NCI-H1417 treated with DMSO at 0.1 percent for 48 hours (cell line): ENCODE measurements at regions not wholly inside any gene's neighbourhood (a gene's known extent, or its start where the extent isn't known, plus 50 kb on each side); places are given as distances from the start of the nearest gene placed in this dataset.
"Not testable (repeated sequence)": the region's sequence is repeated elsewhere in the genome, so short reads cannot be mapped to it uniquely, and the experiment has no call there.

Source experiments
- DNase-seq: peaks from one replicate; lab custom pipeline; 2025; lab: John Stamatoyannopoulos, UW

DNA sequence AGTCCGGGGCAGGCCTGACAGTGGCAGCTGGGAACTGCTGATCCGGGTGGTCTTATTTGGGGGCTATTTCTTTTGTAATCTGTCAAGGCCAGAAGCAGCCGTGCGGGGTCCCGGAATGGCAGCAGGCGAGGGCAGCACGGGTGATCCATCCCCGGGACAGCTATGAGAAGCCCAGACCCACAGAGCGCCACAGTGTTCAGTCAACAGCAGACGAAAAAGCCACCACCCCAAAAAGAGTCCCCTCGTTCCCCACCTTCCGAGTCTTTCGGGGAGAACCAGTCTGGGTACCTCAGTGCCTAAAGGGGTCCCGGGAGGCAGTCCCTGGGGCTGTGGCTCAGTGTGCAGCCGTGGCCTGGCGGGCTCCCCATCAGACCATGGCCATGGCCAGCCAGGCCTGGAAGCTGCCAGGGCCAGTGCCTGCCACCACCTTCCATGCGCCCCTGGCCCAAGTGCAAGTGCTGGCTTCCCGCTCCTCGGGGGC, 125.1 kb upstream of the KCTD7 start:
- no peak for DNase-seq

DNA sequence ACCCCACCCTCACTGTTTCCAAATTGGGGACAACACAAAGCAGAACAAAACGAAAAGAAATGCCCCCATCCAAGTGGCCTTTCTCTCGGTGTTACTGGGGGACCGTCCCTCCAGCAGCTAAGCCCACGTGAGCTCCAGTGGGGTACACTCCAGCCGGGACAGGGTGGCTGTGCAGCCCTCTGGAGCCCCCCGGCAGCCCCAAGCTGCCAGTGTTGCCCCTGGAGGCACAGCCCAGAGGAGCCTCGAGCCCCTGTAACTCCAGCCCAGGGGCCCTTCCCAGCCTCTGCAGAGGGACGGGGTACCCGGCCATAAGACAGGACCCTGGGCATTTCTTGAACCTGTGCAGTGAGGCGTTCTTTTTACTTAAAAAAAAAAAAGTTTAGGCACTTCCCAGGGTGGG, 124.5 kb upstream of the KCTD7 start:
- no peak for DNase-seq

DNA sequence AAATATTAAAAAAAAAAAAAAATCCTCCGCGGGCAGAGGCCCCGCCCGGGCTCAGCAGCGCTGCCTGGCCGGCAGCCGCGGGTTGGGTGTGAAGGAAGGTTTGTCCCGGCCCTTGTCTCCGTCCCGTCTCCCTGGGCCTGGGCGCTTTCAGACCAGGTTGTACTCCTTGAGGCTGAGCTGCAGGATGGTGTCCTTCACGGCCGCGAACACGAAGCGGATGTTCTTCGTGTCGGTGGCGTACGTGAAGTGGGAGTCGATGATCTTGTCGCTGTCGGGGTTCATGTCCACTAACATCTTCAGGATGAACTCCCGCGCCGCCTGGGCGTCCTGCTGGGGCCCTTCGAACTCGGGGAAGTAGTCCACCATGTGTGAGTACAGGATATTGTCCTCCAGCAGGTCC, 123.7 kb upstream of the KCTD7 start:
- DNase-seq = no peak

DNA sequence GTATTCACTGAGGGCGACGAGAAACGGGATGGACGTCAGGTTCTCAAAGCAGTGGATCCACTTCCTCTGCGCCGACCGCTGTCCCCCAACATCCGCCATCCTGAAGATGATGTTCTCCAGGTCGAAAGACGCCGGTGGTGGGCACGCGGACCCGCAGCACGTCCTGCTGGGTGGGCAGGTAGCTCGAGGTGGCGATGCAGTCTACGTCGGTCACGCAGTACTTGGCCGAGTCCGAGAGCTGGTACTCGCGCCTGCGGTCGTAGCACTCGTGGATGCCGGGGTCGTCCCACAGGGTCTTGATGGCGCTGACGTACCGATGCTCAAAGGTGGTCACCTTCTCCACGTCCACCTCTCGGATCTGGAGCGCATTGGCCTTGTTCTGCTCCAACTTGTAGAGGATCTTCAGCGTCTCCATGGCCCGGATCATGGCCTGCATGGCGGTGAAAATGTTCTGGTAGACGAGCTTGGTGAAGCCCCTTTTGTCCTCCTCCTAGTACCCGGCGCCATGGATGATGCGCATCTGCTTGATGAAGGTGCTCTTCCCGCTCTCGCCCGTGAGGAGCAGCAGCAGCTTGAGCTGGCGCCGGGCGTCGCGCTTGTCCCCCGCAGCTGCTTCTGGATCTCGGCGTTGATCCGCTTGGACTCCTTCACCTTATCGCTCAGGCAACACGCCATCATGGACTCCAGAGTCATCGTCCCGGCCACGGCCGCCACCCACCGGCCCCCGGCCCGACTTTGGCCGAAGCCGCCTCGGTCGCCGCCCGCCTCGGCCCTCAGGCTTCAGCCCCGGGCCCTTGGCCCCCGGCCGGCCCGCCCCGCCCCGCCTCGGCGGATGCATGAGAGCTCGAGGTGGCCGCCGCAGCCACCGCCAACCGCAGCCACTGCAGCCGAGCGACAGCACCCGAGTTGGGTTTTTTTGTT, 122.9 kb upstream of the KCTD7 start:
- DNase-seq = no peak

DNA sequence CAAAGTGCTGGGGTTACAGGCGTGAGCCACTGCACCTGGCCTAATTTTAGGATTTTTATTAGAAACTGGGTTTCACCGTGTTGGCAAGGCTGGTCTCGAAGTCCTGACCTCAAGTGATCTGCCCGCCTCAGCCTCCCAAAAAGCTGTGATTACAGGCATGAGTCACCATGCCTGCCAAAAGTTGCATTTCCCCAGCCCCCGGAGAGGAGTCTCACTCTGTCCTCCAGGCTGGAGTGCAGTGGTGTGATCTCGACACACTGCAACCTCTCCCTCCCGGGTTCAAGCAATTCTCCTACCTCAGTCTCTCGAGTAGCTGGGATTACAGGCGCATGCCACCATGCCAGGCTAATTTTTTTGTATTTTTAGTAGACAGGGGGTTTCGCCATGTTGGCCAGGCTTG, 122.0 kb upstream of the KCTD7 start:
- not testable (repeated sequence) for DNase-seq

DNA sequence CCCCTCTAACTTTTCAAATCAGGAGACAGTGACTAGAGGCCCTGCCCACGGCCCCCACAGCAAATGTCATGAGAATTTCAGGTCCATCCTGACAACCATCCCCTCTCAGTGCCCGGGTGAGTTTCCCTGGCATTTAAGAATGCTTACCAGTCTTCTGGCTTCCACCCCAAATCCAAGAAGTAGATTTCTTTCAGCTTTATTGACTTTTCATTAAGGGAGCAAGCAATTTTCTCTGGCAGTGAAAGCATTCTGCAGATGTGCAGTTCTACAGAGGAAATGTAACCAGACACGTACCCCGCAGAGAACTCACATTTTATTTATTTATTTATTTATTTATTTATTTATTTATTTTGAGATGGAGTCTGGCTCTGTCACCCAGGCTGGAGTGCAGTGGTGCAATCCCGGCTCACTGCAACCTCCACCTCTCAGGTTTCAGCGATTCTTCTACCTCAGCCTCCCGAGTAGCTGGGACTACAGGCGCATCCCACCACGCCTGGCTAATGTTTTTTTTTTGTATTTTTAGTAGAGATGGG, 120.9 kb upstream of the KCTD7 start:
- no peak for DNase-seq

DNA sequence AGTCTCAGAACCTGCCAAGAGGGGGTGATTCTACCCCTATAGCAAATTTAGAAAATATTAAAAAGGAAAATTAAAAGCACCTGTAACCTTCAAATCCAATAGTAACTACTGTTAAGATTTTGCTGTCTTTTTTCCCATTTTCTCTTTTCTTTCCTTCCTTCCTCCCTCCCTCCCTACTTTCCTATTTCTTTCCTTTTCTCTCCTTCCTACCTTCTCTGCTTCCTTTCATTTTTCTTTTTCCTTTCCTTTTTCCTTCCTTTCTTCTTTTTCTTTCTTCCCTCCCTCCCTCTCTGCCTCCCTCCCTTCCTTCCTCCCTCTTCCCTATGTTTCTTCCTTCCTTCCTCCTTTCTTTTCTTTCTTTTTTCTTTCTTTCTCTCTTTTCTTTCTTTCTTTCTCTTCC, 120.2 kb upstream of the KCTD7 start:
- DNase-seq = no peak

DNA sequence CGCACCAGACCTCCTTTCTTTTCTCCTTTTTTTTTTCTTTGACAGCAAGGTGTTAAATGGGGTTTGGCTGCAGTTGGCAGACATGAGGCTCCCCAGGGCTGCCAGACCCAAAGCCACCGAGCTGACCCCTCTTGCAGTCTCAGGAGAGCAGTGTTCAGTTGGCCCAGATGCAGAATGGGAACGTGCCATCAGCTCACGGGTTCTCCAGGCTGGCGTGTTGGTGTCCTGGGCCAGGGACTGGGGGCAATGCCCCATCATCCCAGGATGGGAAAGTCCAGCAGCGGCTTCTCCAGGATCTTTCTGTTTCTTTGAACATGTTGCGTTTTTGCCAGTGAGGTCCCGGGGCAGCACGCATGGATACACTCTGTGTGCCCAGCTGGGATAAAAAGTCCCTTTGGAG, 114.6 kb upstream of the KCTD7 start:
- DNase-seq = no peak

DNA sequence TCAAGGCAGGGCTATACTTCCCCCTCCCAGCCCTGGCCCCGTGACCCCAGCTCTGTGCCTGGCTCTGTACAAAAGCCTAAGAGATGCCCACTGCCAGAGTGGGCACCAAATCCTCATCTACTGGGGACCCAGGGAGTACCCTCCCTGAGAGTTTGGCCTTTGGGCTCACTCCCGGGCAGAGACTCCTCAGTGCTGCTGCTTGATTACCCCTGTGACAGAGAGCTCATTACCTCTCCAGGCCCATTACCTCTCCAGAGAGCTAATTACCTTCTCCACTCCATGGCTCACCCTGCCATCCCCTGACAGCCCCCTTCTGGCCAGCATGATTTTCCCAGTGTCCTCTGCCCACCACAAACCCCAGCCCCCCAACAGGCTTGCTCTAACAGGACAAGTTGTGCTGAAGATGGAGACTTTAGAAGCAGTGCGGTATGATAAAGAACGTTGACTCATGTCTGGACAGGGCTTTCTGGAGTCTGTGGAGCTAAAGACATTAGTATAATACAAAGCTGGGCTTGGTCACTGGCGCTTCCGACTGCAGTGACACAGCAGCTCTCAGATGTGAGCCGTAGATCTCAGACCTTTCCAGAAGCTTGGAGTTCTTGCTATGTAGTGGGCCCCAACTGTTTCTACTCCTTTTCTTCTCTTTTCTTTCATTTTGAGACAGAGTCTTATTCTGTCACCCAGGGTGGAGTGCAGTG, 111.3 kb upstream of the KCTD7 start:
- DNase-seq = no peak

DNA sequence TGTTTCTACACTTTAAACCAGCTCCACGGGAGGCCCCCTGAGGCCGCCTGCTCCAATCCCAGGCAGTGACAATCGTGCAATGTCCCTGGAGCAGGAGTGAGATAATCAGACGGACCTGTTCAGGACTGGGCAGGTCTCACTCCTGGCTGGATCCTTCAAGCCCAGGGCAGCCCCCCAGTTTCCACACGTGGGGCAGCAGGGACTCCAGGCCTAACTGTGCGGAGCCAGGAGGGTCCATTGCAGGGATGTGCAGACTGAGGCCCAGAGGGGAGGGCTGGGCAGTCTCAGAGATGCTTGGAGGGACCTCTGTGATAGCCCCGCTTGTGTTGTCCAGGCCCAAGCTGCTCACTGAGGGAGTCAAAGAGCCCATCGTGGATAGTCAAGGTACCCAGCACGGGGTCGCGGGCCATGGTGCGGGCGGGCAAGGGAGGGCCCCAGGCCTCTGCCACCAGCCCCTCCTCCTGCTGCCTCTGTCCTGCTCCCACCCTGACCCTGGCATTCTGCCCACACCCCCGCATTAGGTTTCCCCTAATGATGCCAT, 110.5 kb upstream of the KCTD7 start:
- DNase-seq = no peak

DNA sequence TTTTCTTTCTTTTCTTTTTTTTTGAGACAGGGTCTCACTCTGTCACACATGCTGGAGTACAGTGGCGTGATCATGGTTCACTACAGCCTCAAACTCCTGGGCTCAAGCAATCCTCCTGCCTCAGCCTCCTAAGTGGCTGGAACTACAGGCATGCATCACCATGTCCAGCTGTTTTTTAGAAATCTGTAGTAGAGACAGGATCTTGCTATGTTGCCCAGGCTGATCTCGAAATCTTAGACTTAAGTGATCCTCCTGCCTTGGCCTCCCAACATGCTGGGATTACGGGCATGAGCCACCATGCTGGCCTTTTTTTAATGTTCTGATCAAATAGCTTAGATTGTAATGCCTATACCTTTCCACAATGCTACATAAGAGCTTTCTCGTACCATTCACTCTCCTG, 107.0 kb upstream of the KCTD7 start:
- no peak for DNase-seq

DNA sequence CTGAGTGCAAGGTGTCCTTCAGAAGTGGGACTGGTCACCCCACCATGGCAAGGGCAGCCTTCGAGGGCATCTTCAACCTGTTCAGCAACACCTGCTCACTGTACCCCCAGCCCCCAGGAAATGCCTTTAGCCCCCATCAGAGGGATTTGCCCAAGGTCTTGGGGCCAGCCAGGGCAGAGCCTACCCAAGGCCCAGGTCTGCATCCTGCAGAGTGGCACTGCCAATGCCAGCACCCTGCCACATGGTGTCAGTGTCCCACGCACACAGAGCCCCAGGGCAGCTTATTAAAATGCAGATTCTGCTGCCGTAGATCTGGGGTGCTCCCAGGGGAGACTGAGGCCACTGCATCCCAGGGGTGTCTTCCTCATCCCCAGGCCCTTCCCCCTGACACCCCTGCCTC, 106.2 kb upstream of the KCTD7 start:
- DNase-seq = no peak

DNA sequence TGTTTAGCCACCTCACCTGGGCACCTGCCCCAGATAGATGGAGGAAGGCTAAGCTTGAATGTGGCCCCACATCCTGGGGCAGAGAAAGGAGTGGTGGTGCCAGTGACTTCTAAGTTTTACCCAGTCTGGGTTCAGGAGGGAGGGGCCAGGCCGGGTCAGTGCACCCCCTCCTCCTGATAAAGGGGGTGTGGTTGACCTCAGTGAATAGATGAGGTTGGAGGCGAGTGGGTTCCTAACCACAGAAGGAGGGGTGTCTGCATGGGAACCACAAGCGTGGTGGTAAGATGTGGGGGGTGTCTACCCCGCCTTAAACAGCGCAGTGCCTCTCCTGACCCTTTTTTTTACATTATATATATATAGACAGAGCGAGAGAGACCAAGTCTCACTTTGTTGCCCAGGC, 105.3 kb upstream of the KCTD7 start:
- no peak for DNase-seq

DNA sequence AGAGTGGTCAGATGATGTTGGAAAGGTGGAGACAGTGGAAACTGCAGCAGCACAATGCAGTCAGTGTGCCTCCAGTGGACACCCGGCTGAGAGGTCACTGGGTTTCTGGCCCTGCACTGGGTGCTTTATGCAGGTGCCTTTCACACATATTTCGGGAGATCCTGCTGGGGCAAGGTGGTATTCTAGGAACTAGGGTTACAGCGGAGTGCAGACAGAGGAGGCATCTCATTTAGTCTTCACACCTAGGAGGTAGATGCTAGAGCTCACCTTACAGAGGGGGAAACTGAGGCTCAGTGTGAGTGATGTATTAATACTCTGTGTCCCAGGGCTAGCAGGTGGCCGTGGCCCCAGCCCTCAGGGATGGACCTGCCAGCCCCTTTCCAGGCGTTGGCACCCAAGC, 103.9 kb upstream of the KCTD7 start:
- no peak for DNase-seq

DNA sequence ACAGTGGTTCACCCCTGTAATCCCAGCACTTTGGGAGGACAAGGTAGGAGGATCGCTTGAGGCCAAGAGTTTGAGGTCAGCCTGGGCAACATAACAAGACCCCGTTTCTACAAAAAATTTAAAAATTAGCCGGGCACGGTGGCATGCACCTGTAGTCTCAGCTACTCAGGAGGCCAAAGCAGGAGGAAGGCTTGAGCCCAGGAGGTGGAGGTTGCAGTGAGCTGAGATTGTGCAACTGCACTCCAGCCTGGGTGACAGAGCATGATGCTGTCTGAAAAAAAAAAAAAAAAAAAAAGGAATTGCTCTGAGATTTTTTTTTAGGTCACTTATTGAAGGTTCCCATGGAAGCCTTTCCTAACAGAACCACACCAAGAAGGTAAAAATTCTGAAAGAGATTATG, 101.9 kb upstream of the KCTD7 start:
- DNase-seq = not testable (repeated sequence)

DNA sequence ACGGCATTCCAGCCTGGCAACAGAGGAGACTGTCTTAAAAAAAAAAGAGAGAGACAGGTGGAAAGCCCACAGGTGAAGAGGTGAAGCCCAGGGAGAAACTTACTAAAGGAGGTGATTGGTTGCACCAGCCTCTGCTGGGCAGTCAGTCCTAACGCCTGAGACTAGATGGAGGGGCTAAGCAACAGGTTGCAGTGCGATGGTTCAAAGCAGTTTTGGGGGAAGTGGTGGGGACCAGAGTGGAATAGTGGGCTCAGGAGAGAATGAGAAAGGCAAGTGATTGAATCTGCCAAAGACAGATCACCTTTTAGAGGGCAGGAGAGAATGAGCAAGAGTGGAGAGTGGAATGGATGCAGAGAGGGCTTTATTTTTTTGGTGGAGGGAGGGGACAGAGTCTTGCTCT, 100.0 kb upstream of the KCTD7 start:
- no peak for DNase-seq

DNA sequence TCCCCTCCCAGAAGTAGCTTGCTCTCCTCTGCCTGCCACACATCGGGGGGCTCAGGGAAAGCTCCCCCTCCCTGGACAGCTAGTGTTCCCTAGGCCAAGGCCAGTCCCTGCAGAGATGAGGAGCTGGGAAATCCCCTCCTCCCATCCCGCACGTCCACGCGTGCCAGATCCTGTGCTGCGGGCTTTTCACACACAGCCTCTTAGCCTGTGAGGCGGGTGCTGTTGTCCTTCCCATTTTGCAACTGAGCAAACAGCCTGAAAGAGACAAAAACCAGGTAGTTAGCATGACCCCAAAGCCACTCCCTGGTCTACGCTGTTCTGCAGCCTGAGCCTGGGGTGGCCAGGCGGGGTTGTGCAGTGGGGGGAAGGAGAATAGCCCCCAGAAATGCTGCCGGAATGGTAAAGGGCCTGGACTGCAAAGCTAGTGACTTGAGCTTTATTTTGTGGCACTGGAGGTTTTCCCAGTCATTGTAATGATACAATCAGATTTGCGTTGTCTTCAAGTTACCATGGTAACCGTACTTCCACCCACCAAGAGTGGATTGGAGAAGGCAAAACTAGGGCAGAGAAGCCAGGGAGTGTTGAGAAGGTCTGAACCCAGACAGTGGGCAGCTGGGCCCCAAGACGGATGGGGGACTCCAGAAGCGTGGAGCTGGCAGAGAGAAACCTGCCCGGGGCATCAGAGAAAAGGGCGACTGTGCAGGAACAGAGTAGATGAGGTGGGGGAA, 98.6 kb upstream of the KCTD7 start:
- DNase-seq = no peak

DNA sequence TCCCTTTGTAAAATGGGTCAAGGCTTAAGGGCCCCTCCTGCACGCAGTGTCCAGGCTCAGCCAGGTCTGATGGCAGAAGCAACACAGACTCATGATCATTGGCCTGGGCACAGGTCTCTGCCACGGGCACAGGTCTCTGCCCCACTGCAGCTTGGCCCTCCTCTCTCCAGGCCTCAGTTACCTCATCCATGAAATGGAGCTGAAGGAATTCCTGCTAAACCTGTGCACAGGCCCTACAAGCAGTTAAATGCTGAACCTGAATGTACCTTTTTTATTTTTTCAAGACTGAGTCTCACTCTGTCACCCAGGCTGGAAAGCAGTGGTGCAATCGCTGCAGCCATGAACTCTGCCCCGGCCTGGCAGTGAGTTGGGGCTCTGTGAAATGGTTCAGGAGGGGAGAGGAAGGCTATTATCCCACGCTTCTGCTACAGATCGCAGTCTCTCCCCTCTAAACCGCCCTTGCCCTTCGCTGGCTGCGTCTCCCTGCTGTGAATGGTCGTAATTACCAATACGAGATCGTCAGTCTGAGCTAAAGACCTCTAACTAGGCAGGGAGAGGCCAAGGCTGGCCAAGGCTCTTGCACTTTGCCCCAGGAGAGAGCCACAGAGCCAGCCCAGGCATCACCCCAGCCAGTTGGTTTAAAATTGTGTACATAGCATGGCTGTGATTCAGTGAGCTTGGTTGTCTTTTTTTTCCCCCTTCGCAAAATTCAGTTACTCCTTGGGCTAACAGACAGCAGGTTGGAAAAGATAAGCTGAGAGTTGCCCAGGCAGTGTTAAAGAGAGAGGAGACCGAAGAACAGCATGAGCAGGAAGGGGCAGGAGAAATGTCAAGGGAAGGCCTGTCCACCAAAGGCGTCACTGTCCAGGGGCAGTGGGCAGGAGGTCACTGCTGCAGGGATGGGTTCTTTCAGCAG, 93.0 kb upstream of the KCTD7 start:
- no peak for DNase-seq

DNA sequence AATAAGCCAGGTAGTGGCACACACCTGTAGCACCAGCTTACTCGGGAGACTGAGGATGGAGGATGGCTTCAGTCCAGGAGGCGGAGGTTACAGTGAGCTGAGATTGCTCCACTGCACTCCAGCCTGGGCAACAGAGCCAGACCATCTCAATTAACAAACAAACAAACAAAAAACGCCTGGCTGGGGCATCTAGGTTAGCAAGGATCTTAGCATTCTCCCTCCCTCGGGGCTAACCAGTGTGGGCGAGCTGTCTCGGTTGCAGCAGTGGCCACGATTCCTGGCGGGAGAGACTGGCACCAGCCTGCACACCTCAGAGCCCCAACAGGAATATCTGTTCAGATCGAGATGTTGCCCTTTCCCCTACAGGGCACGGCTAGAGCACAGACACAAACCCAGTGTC, 91.3 kb upstream of the KCTD7 start:
- no peak for DNase-seq

DNA sequence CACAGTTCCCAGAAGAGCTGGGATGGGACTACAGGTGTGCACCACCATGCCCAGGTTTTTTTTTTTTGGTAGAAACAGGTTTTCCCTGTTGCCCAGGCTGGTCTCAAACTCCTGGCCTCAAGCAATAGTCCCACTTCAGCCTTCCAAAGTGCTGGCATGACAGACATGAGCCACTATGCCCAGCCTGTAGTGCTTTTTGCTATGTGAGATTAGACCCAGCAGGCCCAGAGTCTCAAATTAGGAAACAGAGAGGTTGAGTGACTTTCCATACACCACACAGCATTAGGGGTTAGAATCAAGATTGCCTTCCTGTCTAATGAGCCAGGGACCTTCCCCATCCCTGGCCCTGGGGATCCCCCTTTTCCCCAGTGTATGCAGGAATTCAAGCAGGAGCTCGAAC, 90.8 kb upstream of the KCTD7 start:
- DNase-seq = no peak

DNA sequence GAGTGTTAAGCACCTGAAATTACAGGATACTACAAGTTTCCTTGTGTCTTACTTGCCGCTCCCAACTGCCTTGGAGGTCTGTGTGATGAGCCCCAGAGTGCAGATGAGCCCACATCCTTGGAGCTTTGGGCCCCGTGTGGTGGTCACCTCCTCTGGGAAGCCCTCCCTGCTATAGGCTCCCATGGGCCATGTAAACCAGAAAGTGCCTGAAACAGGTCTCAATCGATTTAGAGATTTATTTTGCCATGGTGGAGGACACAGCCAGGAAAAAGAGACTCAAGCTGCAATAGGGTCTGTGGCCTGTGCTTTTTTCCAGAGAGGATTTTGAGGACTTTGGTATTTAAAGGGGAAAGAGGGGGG, 89.4 kb upstream of the KCTD7 start:
- DNase-seq = no peak
